Thyroid gland (tissue), 4 donors: ENCODE measurements at regions not wholly inside any gene's neighbourhood (a gene's known extent, or its start where the extent isn't known, plus 50 kb on each side); places are given as distances from the start of the nearest gene placed in this dataset.

Source experiments
- CTCF ChIP-seq, 6 experiments: fragments of 200-600 bp in 3 of 6; fragments of 450-650 bp in 3 of 6; sonication (generic) in 3 of 6; IDR thresholded peaks; one replicate each; pipeline ENCODE4 v1.5.1; 2016 to 2019; ENCODE audit warnings: antibody characterized with exemption in 6 of 6, mild to moderate bottlenecking in 2 of 6, inconsistent platforms in 1 of 6, moderate library complexity in 1 of 6
- POLR2A ChIP-seq, 2 donors: fragments of 450-650 bp; IDR thresholded peaks; one replicate each; pipeline ENCODE4 v1.6.1; 2017; ENCODE audit warnings: antibody characterized with exemption in 2 of 2, mild to moderate bottlenecking in 2 of 2, moderate library complexity in 1 of 2

DNA sequence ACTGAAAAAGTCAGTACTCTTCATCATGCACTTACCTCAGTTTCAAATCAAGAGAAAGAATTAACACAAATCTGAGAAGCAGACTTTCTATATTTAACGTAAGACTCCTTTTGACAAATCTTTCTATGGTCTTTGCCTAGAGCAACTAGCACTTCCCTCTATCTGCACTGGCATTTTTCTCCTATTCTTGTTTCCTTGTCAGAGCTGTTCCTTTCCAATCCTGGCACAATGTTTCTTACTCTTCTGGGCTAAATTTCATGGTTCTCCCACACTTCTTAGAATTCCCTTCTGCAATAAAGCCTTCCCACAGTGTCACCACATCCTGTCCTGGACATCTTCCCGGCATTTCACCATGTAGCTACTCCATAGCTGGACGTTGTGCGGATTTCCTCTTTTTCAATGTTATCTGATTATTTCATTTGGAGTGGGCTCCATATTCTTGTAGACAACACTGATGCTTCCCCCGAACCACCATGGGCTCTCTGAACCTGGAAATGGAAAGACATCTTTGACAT lies 144.7 kb upstream of the CTNNA2 start:
- TF ChIP-seq CTCF (IDR thresholded peaks at IDR 0.05) = no peak
- no peak for TF ChIP-seq POLR2A (IDR thresholded peaks at IDR 0.05)
